PC-3 (cell line): ENCODE measurements at regions not wholly inside any gene's neighbourhood (a gene's known extent, or its start where the extent isn't known, plus 50 kb on each side); places are given as distances from the start of the nearest gene placed in this dataset.

Source experiments
- ATAC-seq: fragments of 200-7000 bp; cut with Tn5 transposase; 2 replicates; pipeline ENCODE4 v1.9.1; 2020; ENCODE audit warnings: mild to moderate bottlenecking, moderate library complexity
- BruUV-seq: library from RNA; stranded (reverse); fragments of 400-500 nt; replicated peaks from 2 replicates; lab custom pipeline; 2021; lab: Mats Ljungman, UMichigan
- CTCF ChIA-PET: fragments of 300-600 bp; sonication (Branson Sonifier 250); formaldehyde crosslinking; loops from one replicate; lab custom pipeline; 2022; ENCODE audit warnings: antibody characterized with exemption; lab: Charles Lee
- POLR2A ChIA-PET: fragments of 300-600 bp; sonication (Branson Sonifier 250); formaldehyde crosslinking; loops from one replicate; lab custom pipeline; 2022; ENCODE audit warnings: antibody characterized with exemption; ENCODE audit not compliant: unreplicated experiment; lab: Charles Lee
- DNase-seq: peaks from one replicate; pipeline ENCODE4 v3.0.0-alpha.2; 2015
- H2AFZ ChIP-seq: fragments of 300-600 bp; sonication (generic); 2 replicates; pipeline ENCODE4 v1.6.0; 2016; ENCODE audit warnings: antibody characterized with exemption, low read length
- H3F3A ChIP-seq: fragments of 300-600 bp; sonication (generic); one replicate; pipeline ENCODE4 v1.6.0; 2017; ENCODE audit warnings: antibody characterized with exemption, low read length, control low read depth, mild to moderate bottlenecking; ENCODE audit not compliant: unreplicated experiment
- H3K27ac ChIP-seq: fragments of 300-600 bp; sonication (generic); 2 replicates; pipeline ENCODE4 v1.5.1; 2016; ENCODE audit warnings: mild to moderate bottlenecking, low read length
- H3K27me3 ChIP-seq: fragments of 300-600 bp; sonication (generic); 2 replicates; pipeline ENCODE4 v1.6.1; 2016; ENCODE audit warnings: low read length, mixed read lengths
- H3K36me3 ChIP-seq: fragments of 300-600 bp; sonication (generic); 2 replicates; pipeline ENCODE4 v1.6.1; 2016; ENCODE audit warnings: low read depth, mixed run types, low read length, mixed read lengths
- H3K4me1 ChIP-seq: fragments of 300-600 bp; sonication (generic); 2 replicates; pipeline ENCODE4 v1.5.1; 2016; ENCODE audit warnings: low read length; ENCODE audit not compliant: insufficient read depth
- H3K4me2 ChIP-seq: fragments of 300-600 bp; sonication (generic); 2 replicates; pipeline ENCODE4 v1.6.0; 2016; ENCODE audit warnings: low read length
- H3K4me3 ChIP-seq: fragments of 300-600 bp; sonication (generic); 2 replicates; pipeline ENCODE4 v1.5.1; 2016; ENCODE audit warnings: mild to moderate bottlenecking, low read length, mixed read lengths
- H3K79me2 ChIP-seq: fragments of 300-600 bp; sonication (generic); 2 replicates; pipeline ENCODE4 v1.6.1; 2017; ENCODE audit warnings: low read length, mixed read lengths
- H3K9ac ChIP-seq: fragments of 300-600 bp; sonication (generic); 2 replicates; pipeline ENCODE4 v1.6.0; 2016; ENCODE audit warnings: mild to moderate bottlenecking, low read length
- H3K9me2 ChIP-seq: fragments of 300-600 bp; sonication (generic); replicated peaks from 2 replicates; pipeline ENCODE4 v1.6.1; 2016; ENCODE audit warnings: mixed run types, low read length, mixed read lengths
- H3K9me3 ChIP-seq: fragments of 300-600 bp; sonication (generic); 2 replicates; pipeline ENCODE4 v1.6.1; 2016; ENCODE audit warnings: low read length, mixed read lengths
- H4K20me1 ChIP-seq: fragments of 300-600 bp; sonication (generic); 2 replicates; pipeline ENCODE4 v1.6.1; 2016; ENCODE audit warnings: low read length, mixed read lengths
- EZH2 ChIP-seq: fragments of 300-600 bp; sonication (generic); IDR thresholded peaks from one replicate; pipeline ENCODE4 v1.6.1; 2017; ENCODE audit warnings: antibody characterized with exemption, mild to moderate bottlenecking, low read length; ENCODE audit not compliant: unreplicated experiment
- EZH2phosphoT487 ChIP-seq: fragments of 300-600 bp; sonication (generic); IDR thresholded peaks from 2 replicates; pipeline ENCODE4 v1.6.1; 2018; ENCODE audit warnings: mild to moderate bottlenecking, antibody characterized with exemption, low read length, borderline replicate concordance
- intact Hi-C: fragments of 100-400 bp; cut with micrococcal nuclease; formaldehyde crosslinking; loops from 2 replicates; pipeline ENCODE4 v1.9.0; 2023
- TF ChIP-seq, protein P1 (sequence below): fragments of 300-600 bp; sonication (generic); conservative IDR thresholded peaks from 2 replicates; pipeline ENCODE4 v1.5.1; 2017; ENCODE audit warnings: antibody characterized with exemption, low read depth, mild to moderate bottlenecking, low read length

DNA sequence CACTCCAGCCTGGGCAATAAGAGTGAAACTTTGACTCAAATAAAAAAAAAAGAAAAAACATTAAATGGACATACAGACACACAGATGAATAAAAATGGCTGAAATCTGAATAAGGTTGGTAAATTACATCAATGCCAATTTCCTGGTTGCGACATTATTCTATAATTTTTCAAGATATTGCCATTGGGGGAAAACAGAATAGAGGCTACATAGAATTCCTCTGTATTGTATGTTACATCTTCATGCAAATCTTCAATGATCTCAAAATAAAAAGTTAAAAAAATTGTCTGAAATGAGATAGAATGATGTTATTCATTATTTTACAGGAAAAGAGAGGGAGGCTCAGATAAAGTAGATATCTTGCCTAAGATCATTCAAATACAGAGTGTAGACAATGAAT is 234.0 kb downstream of the SDHAF3 start:
- H3F3A ChIP-seq, result no peaks in the 10 kb centered on the region
- TF ChIP-seq, protein P1, sequence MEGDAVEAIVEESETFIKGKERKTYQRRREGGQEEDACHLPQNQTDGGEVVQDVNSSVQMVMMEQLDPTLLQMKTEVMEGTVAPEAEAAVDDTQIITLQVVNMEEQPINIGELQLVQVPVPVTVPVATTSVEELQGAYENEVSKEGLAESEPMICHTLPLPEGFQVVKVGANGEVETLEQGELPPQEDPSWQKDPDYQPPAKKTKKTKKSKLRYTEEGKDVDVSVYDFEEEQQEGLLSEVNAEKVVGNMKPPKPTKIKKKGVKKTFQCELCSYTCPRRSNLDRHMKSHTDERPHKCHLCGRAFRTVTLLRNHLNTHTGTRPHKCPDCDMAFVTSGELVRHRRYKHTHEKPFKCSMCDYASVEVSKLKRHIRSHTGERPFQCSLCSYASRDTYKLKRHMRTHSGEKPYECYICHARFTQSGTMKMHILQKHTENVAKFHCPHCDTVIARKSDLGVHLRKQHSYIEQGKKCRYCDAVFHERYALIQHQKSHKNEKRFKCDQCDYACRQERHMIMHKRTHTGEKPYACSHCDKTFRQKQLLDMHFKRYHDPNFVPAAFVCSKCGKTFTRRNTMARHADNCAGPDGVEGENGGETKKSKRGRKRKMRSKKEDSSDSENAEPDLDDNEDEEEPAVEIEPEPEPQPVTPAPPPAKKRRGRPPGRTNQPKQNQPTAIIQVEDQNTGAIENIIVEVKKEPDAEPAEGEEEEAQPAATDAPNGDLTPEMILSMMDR, result no peak
- TF ChIP-seq EZH2, result no peak
- no peak for TF ChIP-seq EZH2phosphoT487
- H3K4me1 ChIP-seq, result no peaks in the 10 kb centered on the region
- H3K9me3 ChIP-seq, result no peaks in the 10 kb centered on the region
- H3K27ac ChIP-seq, result no peak overlapping the region
- intact Hi-C loops, result no loop called here
- no peak overlapping the region for H3K9ac ChIP-seq
- H3K36me3 ChIP-seq, result no peaks in the 10 kb centered on the region
- no peaks in the 10 kb centered on the region for H3K79me2 ChIP-seq
- POLR2A ChIA-PET, result no interaction called here
- DNase-seq (no peak), ATAC-seq (no peak)
- H3K27me3 ChIP-seq, result peaks cover 20% of the 10 kb centered on the region
- BruUV-seq, result no TSS peak
- no peaks in the 10 kb centered on the region for H3K9me2 ChIP-seq
- H2AFZ ChIP-seq, result no peak overlapping the region
- CTCF ChIA-PET, result no interaction called here
- no peak overlapping the region for H3K4me2 ChIP-seq
- no peaks in the 10 kb centered on the region for H4K20me1 ChIP-seq
- H3K4me3 ChIP-seq, result no peak overlapping the region

DNA sequence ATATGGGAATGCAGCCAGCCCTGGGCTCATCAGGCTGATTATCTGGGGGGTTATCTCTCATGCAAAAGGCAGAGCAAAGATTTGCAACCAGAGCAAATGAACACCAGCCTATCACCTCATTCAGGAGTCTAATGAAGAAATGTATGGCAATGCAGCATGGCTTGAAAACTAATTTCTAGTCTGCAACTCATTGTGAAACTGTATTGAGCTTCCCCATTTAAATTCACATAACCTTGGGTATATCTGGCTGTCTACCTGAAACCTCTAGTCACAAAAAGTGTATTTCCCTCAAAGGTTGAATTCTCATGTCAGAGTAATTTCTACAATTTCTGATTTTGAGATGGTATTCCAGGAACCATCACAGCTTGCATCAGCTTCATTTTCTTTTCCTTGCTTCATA is 240.0 kb downstream of the SDHAF3 start:
- no peaks in the 10 kb centered on the region for H4K20me1 ChIP-seq
- H2AFZ ChIP-seq, result no peak overlapping the region
- POLR2A ChIA-PET, result no interaction called here
- intact Hi-C loops, result no loop called here
- ATAC-seq, result no peak
- H3F3A ChIP-seq, result no peaks in the 10 kb centered on the region
- no peak for TF ChIP-seq EZH2
- no peak for TF ChIP-seq EZH2phosphoT487
- TF ChIP-seq, protein P1, result no peak
- H3K9me2 ChIP-seq, result no peaks in the 10 kb centered on the region
- no peaks in the 10 kb centered on the region for H3K36me3 ChIP-seq
- H3K27ac ChIP-seq, result no peak overlapping the region
- no peaks in the 10 kb centered on the region for H3K4me1 ChIP-seq
- no peaks in the 10 kb centered on the region for H3K9me3 ChIP-seq
- H3K9ac ChIP-seq, result no peak overlapping the region
- no peak for DNase-seq
- CTCF ChIA-PET, result no interaction called here
- peaks cover 20% of the 10 kb centered on the region for H3K27me3 ChIP-seq
- H3K79me2 ChIP-seq, result no peaks in the 10 kb centered on the region
- BruUV-seq, result no TSS peak
- H3K4me2 ChIP-seq, result no peak overlapping the region
- no peak overlapping the region for H3K4me3 ChIP-seq

DNA sequence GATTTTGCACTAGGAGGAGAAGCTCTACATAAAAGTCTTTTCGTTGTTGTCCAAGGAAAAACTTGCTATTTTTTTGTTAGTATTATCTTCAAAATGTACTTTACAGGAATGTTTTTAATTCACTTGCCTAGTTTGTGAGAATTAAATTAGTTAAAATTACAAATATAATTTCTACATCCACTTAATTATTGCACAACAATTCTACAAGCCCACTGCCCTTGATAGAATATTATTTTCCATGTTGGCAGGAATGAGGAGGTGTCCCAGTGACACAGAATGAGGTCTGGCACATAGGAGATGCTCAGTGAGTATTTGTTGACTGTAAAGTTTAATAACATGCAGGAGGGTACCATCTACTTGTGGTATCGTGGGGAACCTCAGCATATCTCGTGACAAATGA is 255.4 kb downstream of the SDHAF3 start:
- no peaks in the 10 kb centered on the region for H3K79me2 ChIP-seq

More for the DNA sequence above, 255.4 kb downstream of the SDHAF3 start:
- Histone ChIP-seq H3K36me3 (no peaks in the 10 kb centered on the region), H3F3A (no peaks in the 10 kb centered on the region), H3K4me3 (no peak overlapping the region), H4K20me1 (no peaks in the 10 kb centered on the region), H3K4me1 (no peaks in the 10 kb centered on the region), H3K9me3 (no peaks in the 10 kb centered on the region), H3K27me3 (no peaks in the 10 kb centered on the region), H2AFZ (no peak overlapping the region), H3K4me2 (no peak overlapping the region), H3K27ac (no peak overlapping the region), H3K9me2 (no peaks in the 10 kb centered on the region), H3K9ac (no peak overlapping the region)
- TF ChIP-seq EZH2 (no peak), EZH2phosphoT487 (no peak)
- TF ChIP-seq, protein P1, result no peak
- BruUV-seq, result no TSS peak
- POLR2A ChIA-PET, result no interaction called here
- intact Hi-C loops, result no loop called here
- CTCF ChIA-PET, result no interaction called here
- DNase-seq, result no peak
- ATAC-seq, result no peak
